Endothelial cell of umbilical vein (primary cell): ENCODE measurements at regions not wholly inside any gene's neighbourhood (a gene's known extent, or its start where the extent isn't known, plus 50 kb on each side); places are given as distances from the start of the nearest gene placed in this dataset.

Experiments used
- BruUV-seq: library from RNA; stranded (reverse); fragments of 400-500 nt; replicated peaks from 2 replicates; lab custom pipeline; 2021; lab: Mats Ljungman, UMichigan
- CTCF ChIA-PET: fragments of 300-600, 350-600 bp; sonication (Branson Sonifier 250); formaldehyde crosslinking; loops from one replicate; lab custom pipeline; 2021; ENCODE audit warnings: antibody characterized with exemption, inconsistent platforms; lab: Charles Lee
- POLR2A ChIA-PET: fragments of 300-600, 350-600 bp; sonication (Branson Sonifier 250); formaldehyde crosslinking; loops from one replicate; lab custom pipeline; 2021; ENCODE audit warnings: antibody characterized with exemption, inconsistent platforms; lab: Charles Lee
- DNase-seq: peaks from one replicate; pipeline ENCODE4 v3.0.0-alpha.2; 2011; ENCODE audit warnings: low read depth, low spot score
- FAIRE-seq: peaks from 2 replicates; lab custom pipeline; 2011; peaks lifted over from hg19 to GRCh38; lab: Jason Lieb, UNC
- H2AFZ ChIP-seq: 2 replicates; pipeline ENCODE4 v1.6.0; 2012; ENCODE audit warnings: low read depth, low read length, control low read depth, inconsistent platforms
- H3K27ac ChIP-seq: 2 replicates; pipeline ENCODE4 v1.5.1; 2011; ENCODE audit warnings: low read depth, mild to moderate bottlenecking, control low read depth, low read length, moderate library complexity; ENCODE audit not compliant: insufficient read depth
- H3K27me3 ChIP-seq, 2 experiments: 2 replicates each; pipeline versions ENCODE4 v1.6.0 to v1.6.1; 2011; ENCODE audit warnings: low read length in 2 of 2, mixed read lengths in 1 of 2; ENCODE audit not compliant: control insufficient read depth in 2 of 2, insufficient read depth in 2 of 2
- H3K36me3 ChIP-seq, 2 experiments: 2 replicates in 1 of 2; 3 replicates in 1 of 2; pipeline ENCODE4 v1.5.1; 2011; ENCODE audit warnings: low read length in 2 of 2, mild to moderate bottlenecking in 1 of 2, moderate library complexity in 1 of 2; ENCODE audit not compliant: control insufficient read depth in 2 of 2, insufficient read depth in 2 of 2; ENCODE audit errors: extremely low read depth in 1 of 2
- H3K4me1 ChIP-seq: 3 replicates; pipeline ENCODE4 v1.5.1; 2011; ENCODE audit warnings: mild to moderate bottlenecking, low read length; ENCODE audit not compliant: control insufficient read depth, insufficient read depth; ENCODE audit errors: extremely low read depth
- H3K4me2 ChIP-seq: 2 replicates; pipeline ENCODE4 v1.6.1; 2011; ENCODE audit warnings: low read length, control low read depth, mixed read lengths; ENCODE audit not compliant: insufficient read depth
- H3K4me3 ChIP-seq, 3 experiments: fragments of 200-600 bp in 1 of 3; sonication (generic), shearing (Covaris generic) in 1 of 3; replicated peaks in 1 of 3; 2 replicates each; pipeline ENCODE4 v1.5.1; 2011 to 2016; ENCODE audit warnings: control low read depth in 3 of 3, low read length in 3 of 3, mild to moderate bottlenecking in 2 of 3, inconsistent platforms in 1 of 3, low read depth in 1 of 3, moderate library complexity in 1 of 3; ENCODE audit not compliant: insufficient read depth in 1 of 3
- H3K79me2 ChIP-seq: 2 replicates; pipeline ENCODE4 v1.6.0; 2012; ENCODE audit warnings: low read length, inconsistent platforms; ENCODE audit not compliant: control insufficient read depth, insufficient read depth
- H3K9ac ChIP-seq: replicated peaks from 2 replicates; pipeline ENCODE3; 2011; ENCODE audit warnings: low read length, control low read depth; ENCODE audit not compliant: insufficient read depth; ENCODE audit errors: extremely low read depth
- H3K9me1 ChIP-seq: replicated peaks from 3 replicates; pipeline ENCODE4 v1.6.0; 2011; ENCODE audit warnings: mild to moderate bottlenecking, low read length; ENCODE audit not compliant: control insufficient read depth, insufficient read depth; ENCODE audit errors: extremely low read depth
- H3K9me3 ChIP-seq: replicated peaks from 2 replicates; pipeline ENCODE4 v1.5.1; 2012; ENCODE audit warnings: low read length, inconsistent platforms; ENCODE audit not compliant: control insufficient read depth, insufficient read depth
- H4K20me1 ChIP-seq: replicated peaks from 2 replicates; pipeline ENCODE3; 2011; ENCODE audit warnings: mild to moderate bottlenecking, low read length; ENCODE audit not compliant: control insufficient read depth, insufficient read depth; ENCODE audit errors: extremely low read depth
- EZH2 ChIP-seq: IDR thresholded peaks from 2 replicates; pipeline ENCODE4 v1.6.1; 2012; ENCODE audit warnings: borderline replicate concordance, low read depth, mild to moderate bottlenecking, moderate library complexity, low read length, inconsistent platforms; ENCODE audit not compliant: severe bottlenecking
- FOS ChIP-seq: IDR thresholded peaks from 2 replicates; pipeline ENCODE4 v1.6.1; 2011; ENCODE audit warnings: mild to moderate bottlenecking, low read length, moderate library complexity, borderline replicate concordance; ENCODE audit not compliant: insufficient read depth
- GATA2 ChIP-seq: IDR thresholded peaks from 2 replicates; pipeline ENCODE4 v1.7.0; 2011; ENCODE audit warnings: low read depth, mild to moderate bottlenecking, moderate library complexity, mixed read lengths, low read length; ENCODE audit not compliant: insufficient read length, insufficient read depth
- JUN ChIP-seq: IDR thresholded peaks from 2 replicates; pipeline ENCODE4 v1.6.1; 2011; ENCODE audit warnings: borderline replicate concordance, low read depth; ENCODE audit not compliant: insufficient read length, insufficient read depth
- MYC ChIP-seq: IDR thresholded peaks from one replicate; pipeline ENCODE4 v1.6.1; 2011; ENCODE audit warnings: mild to moderate bottlenecking, low read depth, low read length
- POLR2A ChIP-seq: IDR thresholded peaks from 2 replicates; pipeline ENCODE4 v1.6.1; 2012; ENCODE audit warnings: low read depth, mild to moderate bottlenecking, control low read depth, low read length
- POLR2AphosphoS5 ChIP-seq: IDR thresholded peaks from 2 replicates; pipeline ENCODE4 v1.6.1; 2012; ENCODE audit warnings: low read depth, mild to moderate bottlenecking, control low read depth, low read length, moderate library complexity; ENCODE audit not compliant: insufficient read depth
- dilution Hi-C: fragments of 300-500 bp; cut with MboI; formaldehyde crosslinking; loops from one replicate; pipeline ENCODE4 v1.15.0; 2019; ENCODE audit warnings: low sequenced_read_pairs; ENCODE audit not compliant: extremely low pct_ligation_motif_present
- intact Hi-C: fragments of 100-400 bp; cut with micrococcal nuclease; formaldehyde crosslinking; loops from one replicate; pipeline ENCODE4 v1.10.0; 2022
- TF ChIP-seq, protein P1 (sequence below), 2 donors: IDR thresholded peaks; 1 replicate in 1 of 2; 2 replicates in 1 of 2; pipeline ENCODE4 v1.5.1; 2011; ENCODE audit warnings: low read length in 2 of 2, mild to moderate bottlenecking in 2 of 2, moderate library complexity in 2 of 2, control low read depth in 1 of 2, inconsistent platforms in 1 of 2, low read depth in 1 of 2; ENCODE audit not compliant: insufficient read depth in 1 of 2; ENCODE audit errors: extremely low read depth in 1 of 2
- TF ChIP-seq, protein P2 (sequence below): IDR thresholded peaks from 2 replicates; pipeline ENCODE4 v1.6.1; 2011; ENCODE audit not compliant: insufficient read depth, insufficient read length

DNA sequence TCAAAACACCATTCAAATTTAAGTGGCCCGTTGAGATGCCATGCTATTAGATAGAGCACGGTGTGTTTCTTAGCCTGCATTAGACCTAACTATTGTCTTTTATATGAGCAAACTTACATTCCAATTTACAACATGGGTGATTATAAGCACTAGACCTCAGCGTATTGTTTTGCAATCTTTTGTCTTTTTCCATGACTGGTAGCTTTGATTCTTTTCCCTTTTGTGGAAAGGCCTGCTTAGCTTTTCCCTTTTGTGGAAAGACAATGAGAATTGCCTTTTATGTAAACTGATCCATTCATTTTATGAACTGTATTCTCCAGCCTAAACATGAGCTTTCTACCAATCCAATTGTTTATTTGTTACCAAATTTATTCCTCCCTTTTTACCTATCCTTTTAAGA is 823.1 kb downstream of the CCSER2 start:
- BruUV-seq, result no TSS peak
- no peak for FAIRE-seq
- H2AFZ ChIP-seq, result no peak overlapping the region
- ChIA-PET POLR2A (no interaction called here), CTCF (no interaction called here)
- no peak overlapping the region for H3K4me2 ChIP-seq
- H3K36me3 ChIP-seq, result no peaks in the 10 kb centered on the region
- H3K9me3 ChIP-seq, result no peaks in the 10 kb centered on the region
- no peaks in the 10 kb centered on the region for H4K20me1 ChIP-seq
- no peaks in the 10 kb centered on the region for H3K4me1 ChIP-seq
- no peaks in the 10 kb centered on the region for H3K27me3 ChIP-seq
- no peak overlapping the region for H3K27ac ChIP-seq
- H3K79me2 ChIP-seq, result no peaks in the 10 kb centered on the region
- dilution Hi-C loops, result no loop called here
- no peak for TF ChIP-seq POLR2A
- TF ChIP-seq, protein P1, sequence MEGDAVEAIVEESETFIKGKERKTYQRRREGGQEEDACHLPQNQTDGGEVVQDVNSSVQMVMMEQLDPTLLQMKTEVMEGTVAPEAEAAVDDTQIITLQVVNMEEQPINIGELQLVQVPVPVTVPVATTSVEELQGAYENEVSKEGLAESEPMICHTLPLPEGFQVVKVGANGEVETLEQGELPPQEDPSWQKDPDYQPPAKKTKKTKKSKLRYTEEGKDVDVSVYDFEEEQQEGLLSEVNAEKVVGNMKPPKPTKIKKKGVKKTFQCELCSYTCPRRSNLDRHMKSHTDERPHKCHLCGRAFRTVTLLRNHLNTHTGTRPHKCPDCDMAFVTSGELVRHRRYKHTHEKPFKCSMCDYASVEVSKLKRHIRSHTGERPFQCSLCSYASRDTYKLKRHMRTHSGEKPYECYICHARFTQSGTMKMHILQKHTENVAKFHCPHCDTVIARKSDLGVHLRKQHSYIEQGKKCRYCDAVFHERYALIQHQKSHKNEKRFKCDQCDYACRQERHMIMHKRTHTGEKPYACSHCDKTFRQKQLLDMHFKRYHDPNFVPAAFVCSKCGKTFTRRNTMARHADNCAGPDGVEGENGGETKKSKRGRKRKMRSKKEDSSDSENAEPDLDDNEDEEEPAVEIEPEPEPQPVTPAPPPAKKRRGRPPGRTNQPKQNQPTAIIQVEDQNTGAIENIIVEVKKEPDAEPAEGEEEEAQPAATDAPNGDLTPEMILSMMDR (IDR thresholded peaks at IDR 0.05; ENCODE audit: extremely low read depth in 1 of 2, insufficient read depth in 1 of 2, low read depth in 1 of 2, low read length in 2 of 2), result no peak
- TF ChIP-seq JUN, result no peak
- TF ChIP-seq FOS, result no peak
- no peak for TF ChIP-seq GATA2
- TF ChIP-seq MYC, result no peak
- TF ChIP-seq, protein P2, sequence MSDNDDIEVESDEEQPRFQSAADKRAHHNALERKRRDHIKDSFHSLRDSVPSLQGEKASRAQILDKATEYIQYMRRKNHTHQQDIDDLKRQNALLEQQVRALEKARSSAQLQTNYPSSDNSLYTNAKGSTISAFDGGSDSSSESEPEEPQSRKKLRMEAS, result no peak
- TF ChIP-seq POLR2AphosphoS5, result no peak
- no peak for TF ChIP-seq EZH2
- no peak for DNase-seq
- no peak overlapping the region for H3K9ac ChIP-seq
- no peak overlapping the region for H3K4me3 ChIP-seq
- H3K9me1 ChIP-seq, result no peaks in the 10 kb centered on the region
- intact Hi-C loops, result no loop called here
